ENCODE measurements at regions not wholly inside any gene's neighbourhood (a gene's known extent, or its start where the extent isn't known, plus 50 kb on each side); places are given as distances from the start of the nearest gene placed in this dataset.

- no peak for DNase-seq
These were observed 247.7 kb upstream of the PPP2R2D start for GRCh38 chr10:131653140-131653539.

DNA sequence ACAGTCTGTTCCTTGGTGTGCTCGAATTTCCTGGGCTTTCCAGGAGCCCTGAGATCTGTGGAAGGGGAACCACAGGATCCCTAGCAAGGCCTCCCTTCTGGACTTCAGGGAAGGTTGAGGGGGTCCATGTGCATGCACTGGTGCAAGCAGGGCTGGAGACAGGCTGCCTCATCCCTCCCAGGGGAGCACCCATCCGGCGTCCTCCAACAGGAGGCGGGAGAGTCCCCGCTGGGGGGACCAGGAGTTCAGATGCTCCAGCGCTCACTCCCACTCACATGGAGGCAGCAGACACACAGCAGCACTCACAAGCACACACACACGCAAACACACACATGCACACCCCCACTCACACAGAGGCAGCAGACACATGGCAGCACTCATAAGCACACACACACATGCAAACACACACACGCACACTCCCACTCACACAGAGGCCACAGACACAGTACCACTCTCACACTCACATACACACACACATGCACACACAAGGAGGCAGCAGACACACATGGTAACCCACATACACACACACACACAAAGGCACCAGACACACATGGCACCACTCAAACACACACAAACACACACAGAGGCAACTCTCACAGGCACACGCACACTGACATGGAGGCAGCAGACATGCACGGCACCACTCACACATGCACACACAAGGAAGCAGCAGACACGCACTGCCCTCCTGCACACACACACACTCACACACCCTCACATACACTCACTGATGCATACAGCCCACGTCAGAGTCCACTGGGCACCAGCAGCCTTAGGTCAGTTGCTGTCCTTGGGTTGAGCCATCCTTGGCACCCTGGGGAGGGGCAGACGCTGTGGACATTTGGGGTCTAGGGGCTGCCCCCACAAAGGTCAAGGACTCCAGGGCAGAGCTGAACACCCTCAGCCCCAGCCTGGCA lies 247.0 kb upstream of the PPP2R2D start:
- no peak for DNase-seq

DNA sequence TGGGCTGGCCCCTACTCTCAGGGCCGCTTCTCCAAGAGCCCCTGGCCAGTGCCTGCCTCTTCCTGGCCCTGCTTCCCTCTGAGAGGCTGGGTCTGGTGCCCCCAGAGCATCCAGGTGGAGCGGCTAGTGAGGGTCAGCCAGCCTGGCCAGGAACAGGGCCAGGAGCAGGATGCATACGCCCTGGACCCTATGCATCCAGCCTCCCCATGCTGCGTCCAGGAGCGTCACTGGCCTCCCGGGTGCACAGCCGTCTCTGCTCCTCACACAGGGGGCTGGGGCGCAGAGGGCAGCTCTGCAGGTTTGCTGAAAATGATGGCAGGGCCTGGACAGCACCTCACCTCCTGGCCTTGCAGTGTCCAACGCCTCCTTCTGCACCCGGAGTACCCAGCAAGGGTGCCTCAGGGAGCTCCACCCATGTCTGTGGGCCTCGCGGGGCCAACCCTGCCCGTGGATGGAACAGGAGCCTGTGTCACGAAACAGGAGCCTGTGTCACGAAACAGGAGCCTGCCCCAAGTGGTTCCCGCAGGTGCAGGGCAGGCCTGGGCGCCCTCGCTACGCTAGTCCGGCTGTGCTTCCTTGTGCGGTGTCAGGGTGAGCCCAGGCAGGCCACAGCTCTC lies 246.2 kb upstream of the PPP2R2D start:
- DNase-seq: no peak

DNA sequence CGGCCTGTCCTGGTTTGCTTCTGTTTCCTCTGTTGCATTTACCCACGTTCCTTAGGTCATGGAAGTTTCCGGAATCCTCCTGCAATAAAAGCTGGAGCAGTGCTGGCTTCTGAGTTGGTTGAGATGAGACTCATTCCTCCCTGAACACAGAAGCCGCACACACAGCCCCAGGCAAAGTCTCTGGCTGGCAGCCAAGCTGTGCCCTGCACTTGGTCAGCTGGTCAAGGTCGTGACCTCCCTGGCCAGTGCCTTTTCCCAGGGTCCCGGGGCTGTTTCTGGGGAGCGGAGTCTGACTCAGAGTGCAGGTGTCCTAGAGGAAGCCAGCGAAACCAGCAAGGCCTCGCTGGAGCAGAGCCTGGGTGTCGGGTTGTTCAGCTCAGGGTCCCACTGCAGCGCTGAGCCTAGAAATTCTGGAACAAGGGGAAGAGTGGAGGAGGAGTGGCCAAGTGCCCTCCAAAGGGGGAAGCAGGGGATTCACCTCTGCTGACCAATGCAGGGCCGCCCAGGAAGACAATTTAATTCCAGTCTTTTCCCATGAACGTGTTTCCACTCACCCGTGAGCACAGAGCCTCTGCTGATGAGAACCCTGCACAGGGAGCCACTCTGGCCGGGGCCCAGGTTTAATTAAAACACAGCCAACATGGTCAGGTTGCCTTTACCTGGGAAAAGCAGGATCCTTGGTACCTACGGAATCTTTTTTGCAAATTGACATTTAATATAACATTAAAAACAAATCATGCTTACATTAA lies 245.5 kb upstream of the PPP2R2D start:
- DNase-seq: no peak

DNA sequence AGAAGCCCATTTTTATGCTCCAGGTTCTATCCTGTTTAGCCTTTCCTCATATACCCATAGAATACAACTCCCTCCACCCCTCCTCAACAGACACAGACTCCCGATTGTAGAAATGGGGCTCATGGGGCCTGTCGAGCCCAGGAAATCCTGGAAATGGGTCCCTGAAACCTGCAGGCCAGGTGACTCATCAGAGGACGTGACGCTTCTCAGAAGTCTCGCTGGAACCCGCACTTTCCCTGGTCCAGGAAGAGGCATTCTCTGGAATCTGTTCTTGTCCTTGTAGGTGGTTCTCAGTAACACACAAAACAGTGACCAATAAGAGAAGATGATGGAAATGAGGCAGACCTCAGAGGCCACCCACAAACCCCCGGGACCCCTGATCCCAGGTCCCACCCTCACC lies 244.8 kb upstream of the PPP2R2D start:
- DNase-seq: no peak

DNA sequence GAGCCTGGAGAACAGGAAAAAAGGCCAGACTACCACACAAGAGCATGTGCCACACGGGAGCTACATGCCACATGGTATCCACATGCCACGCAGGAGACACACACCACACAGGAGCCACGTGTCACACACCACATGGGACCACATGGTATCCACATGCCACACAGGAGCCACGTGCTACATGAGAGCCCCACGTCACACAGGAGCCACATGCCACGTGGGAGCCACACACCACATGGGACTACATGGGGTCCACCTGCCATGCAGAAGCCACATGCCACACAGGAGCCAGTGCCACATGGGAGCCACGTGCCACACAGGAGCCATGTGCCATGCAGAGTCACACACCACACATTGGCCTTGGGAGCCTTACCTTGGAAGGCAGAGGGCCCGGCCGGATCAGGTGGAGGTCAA lies 244.4 kb upstream of the PPP2R2D start:
- DNase-seq: no peak

GRCh38 chr10:131657318-131657984 lies 243.4 kb upstream of the PPP2R2D start:
- DNase-seq: no peak

DNA sequence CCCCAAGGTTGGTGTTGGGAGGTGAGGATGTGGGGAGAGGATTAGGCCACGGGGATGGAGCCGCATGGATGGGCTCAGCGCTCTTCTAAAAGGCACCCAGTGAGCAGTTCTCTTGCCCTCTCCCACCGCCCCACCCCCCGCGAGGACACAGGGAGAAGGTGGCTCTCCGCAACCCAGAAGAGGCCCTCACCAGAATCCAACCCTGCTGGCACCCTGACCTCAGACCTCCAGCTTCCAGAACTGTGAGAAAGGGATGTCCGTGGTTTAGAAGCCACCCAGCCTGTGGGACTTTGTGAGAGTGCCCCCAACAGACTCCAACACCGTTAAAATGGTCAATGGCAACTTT lies 242.8 kb upstream of the PPP2R2D start:
- no peak for DNase-seq

- DNase-seq: no peak
These were observed 242.2 kb upstream of the PPP2R2D start for GRCh38 chr10:131658476-131659110.

- DNase-seq: no peak
These were observed 240.4 kb upstream of the PPP2R2D start for GRCh38 chr10:131660427-131660826.

DNA sequence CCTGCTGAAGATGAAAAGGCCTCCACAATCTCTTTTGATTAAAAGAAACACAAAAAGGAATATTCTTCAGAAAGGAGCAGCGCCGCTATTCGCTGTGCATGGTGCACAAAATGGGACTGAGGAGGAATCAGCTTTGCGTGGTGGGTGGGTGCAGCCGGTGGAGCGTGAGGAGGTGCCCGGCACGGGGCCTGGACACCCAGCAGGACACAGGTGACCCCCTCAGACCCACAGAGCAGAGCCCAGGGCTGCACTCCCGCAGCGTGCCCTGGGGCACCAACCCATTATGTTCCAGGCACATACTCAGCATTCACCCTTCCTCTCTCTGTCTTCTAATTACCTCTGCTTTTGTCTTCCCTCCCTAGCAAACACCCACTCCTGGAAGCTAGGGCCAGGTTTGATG lies 238.0 kb upstream of the PPP2R2D start:
- DNase-seq: no peak

DNA sequence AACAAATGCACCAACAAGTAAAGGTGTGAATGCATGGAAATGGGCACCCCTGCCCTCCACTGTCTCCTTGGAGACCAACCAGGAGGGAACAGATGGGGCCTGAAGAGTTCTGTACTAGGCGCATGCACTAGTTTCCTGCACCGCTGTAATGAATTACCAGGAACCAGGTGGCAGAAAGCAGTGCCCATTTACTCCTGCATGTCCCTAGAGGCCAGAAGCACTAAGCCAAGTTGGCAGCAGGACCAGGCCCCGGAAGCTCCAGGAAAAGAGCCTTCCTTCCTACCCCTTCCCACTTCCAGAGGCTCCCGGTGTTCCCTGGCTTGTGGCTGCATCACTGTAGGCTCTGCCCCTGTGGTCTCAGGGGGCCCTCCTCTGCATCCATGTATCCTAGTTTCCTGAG lies 237.5 kb upstream of the PPP2R2D start:
- no peak for DNase-seq

- no peak for DNase-seq
These were observed 234.7 kb upstream of the PPP2R2D start for GRCh38 chr10:131666091-131666490.

GRCh38 chr10:131667047-131667446 lies 233.8 kb upstream of the PPP2R2D start:
- DNase-seq: no peak

DNA sequence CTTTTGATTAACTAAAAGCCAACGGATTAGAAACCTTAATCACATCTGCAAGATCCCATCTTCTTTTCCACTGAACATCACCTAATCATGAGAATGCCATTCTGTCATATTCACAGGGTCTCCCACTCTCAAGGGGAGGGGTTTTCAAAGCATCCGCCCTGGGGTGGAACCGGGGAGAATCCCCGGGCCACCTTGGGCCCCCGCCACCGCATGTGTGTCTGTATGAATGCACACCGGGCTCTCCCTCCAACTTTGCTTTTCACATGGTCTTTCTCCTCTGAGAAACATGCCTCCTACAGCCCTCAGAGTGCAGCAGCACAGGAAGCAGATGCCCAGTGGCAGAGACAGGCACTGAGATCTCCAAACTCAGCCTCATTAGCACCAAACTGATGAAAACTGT lies 233.2 kb upstream of the PPP2R2D start:
- no peak for DNase-seq

GRCh38 chr10:131668903-131669302 lies 231.9 kb upstream of the PPP2R2D start:
- DNase-seq: no peak

- no peak for DNase-seq
These were observed 231.0 kb upstream of the PPP2R2D start for GRCh38 chr10:131669838-131670237.

DNA sequence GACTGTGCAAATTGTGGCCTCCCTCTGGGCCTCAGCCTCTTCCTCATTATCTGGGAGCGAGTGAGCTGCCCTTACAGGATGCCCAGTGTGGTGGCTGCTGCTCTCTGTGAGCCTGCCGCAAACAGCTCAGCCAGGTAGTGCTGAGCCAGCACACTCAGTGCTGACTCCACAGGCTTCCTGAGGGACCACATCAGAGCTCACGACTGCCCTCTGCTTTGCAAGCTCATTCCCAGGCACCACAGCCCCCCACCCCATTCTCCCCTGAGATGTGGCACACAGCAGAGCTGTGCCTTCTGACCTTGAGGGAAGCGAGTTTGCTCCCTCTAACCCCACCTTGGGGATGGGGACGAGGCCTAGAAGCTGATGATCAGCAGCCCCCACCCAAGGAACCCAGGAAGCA lies 230.5 kb upstream of the PPP2R2D start:
- DNase-seq: no peak

GRCh38 chr10:131673396-131673795 lies 227.4 kb upstream of the PPP2R2D start:
- DNase-seq: no peak

DNA sequence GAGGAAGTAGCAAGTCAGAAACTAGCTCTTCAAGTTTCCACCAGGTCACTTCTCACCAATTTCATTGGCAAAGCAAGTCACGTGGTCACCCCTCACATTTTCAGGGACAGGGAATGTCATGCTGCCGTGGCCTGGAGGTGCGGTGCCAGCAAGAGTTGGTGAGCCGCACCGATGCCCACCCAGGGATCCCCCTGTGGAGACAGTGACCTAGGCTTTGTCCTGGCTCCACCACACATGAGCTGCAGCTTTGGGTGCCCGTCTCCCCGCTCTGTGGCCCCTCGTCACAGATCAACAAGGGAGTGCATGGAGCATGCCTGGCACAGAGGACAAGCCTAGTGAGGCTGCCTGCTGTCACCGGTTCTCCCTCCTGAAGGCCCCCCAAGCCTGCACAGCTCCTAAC lies 226.7 kb upstream of the PPP2R2D start:
- no peak for DNase-seq

DNA sequence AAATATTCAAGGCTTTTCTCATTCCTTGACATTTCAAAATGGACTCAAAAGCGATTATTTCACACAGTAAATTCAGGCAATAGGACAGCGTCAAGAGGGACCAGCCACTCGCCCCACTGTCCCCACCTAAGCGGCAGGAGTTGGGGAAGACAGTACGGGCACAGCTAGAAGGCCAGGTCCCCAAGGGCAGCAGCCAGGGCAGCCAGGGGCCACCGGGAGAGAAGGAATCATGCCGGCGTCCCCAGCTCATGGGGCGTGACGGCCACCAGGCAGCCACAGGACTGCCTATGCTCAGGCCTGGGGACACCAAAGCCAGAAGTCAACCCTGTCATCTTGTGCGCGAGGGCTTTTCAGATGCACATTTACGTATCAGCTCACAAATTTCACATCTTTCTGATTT lies 225.7 kb upstream of the PPP2R2D start:
- DNase-seq: no peak

GRCh38 chr10:131676046-131676799 lies 224.6 kb upstream of the PPP2R2D start:
- DNase-seq: no peak

Data from AML-193 (cell line).